ENCODE measurements at regions not wholly inside any gene's neighbourhood (a gene's known extent, or its start where the extent isn't known, plus 50 kb on each side); places are given as distances from the start of the nearest gene placed in this dataset.

- H3K4me2 ChIP-seq (ENCODE audit: low read length), result no peak overlapping the region
- peaks cover 0 to 7% of the 10 kb centered on the region in 2 experiments; a peak in 2 of 4 replicates for H3K4me1 ChIP-seq (ENCODE audit: control insufficient read depth in 1 of 2, insufficient read depth in 2 of 2, low read length in 2 of 2)
- no peak overlapping the region for H3K9ac ChIP-seq (ENCODE audit: low read length)
- H3K4me3 ChIP-seq (replicated peaks in 1 of 2; ENCODE audit: low read depth in 1 of 2, low read length in 2 of 2), result no peak overlapping the region
- ATAC-seq (no peak), DNase-seq (ENCODE audit: low read depth, low spot score) (no peak)
- BruUV-seq (replicated peaks), result no TSS peak
- ChIA-PET CTCF (no interaction called here), POLR2A (no interaction called here), RAD21 (ENCODE audit: low non-redundant PET in 1 of 2, low total read pairs in 2 of 2, uncharacterized antibody in 2 of 2, unreplicated experiment in 2 of 2) (no interaction called here)
- intact Hi-C loops (cut with micrococcal nuclease), result no loop called here
- no peaks in the 10 kb centered on the region for H4K20me1 ChIP-seq (ENCODE audit: insufficient read depth)
- no peak overlapping the region for H2AFZ ChIP-seq (ENCODE audit: low read depth, low read length, poor library complexity, severe bottlenecking)
- no peaks in the 10 kb centered on the region for H3K27me3 ChIP-seq (ENCODE audit: insufficient read depth, low read length)
- H3K27ac ChIP-seq (ENCODE audit: low read depth, low read length), result no peak overlapping the region
- no peaks in the 10 kb centered on the region for H3K9me3 ChIP-seq (ENCODE audit: control insufficient read depth in 1 of 2, insufficient read depth in 1 of 2, low read depth in 1 of 2, low read length in 2 of 2)
- TF ChIP-seq EGR1 (IDR thresholded peaks at IDR 0.05; ENCODE audit: low read depth) (no peak), CEBPB (IDR thresholded peaks at IDR 0.05; ENCODE audit: low read depth) (no peak)
- H3K79me2 ChIP-seq (ENCODE audit: insufficient read depth, low read length), result no peaks in the 10 kb centered on the region
- no peaks in the 10 kb centered on the region for H3K36me3 ChIP-seq (ENCODE audit: control insufficient read depth in 1 of 2, insufficient read depth in 2 of 2, low read length in 2 of 2)
- H3K9me2 ChIP-seq (ENCODE audit: insufficient read depth), result no peaks in the 10 kb centered on the region
Measured at GRCh38 chr14:76699939-76700590, 61.2 kb upstream of the VASH1 start.

DNA sequence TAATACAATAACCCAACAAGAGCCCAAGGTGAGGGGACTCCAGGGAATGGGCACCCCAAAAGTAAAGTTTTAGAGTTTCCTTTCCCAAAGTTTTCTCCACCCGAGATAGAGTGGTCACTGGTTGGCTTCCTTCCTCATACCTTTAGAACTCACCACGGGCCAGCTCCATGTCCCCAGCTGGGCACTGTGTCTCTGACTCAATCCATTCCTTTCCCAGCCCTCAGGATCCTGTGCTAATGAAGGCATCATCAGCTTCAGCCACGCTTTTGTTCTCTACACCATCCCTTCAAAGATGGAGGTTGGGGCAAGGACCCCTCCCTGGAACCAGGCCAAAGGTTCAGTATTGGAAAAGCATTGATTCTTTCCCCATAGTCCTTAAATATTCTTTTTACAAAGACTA lies 59.8 kb upstream of the VASH1 start:
- no TSS peak for BruUV-seq (replicated peaks)
- intact Hi-C loops (cut with micrococcal nuclease), result no loop called here

More for the DNA sequence above, 59.8 kb upstream of the VASH1 start:
- H3K79me2 ChIP-seq (ENCODE audit: insufficient read depth, low read length), result no peaks in the 10 kb centered on the region
- H3K27ac ChIP-seq (ENCODE audit: low read depth, low read length), result no peak overlapping the region
- H3K27me3 ChIP-seq (ENCODE audit: insufficient read depth, low read length), result no peaks in the 10 kb centered on the region
- H3K9me3 ChIP-seq (ENCODE audit: control insufficient read depth in 1 of 2, insufficient read depth in 1 of 2, low read depth in 1 of 2, low read length in 2 of 2), result no peaks in the 10 kb centered on the region
- ATAC-seq (no peak), DNase-seq (ENCODE audit: low read depth, low spot score) (no peak)
- no peak overlapping the region for H3K9ac ChIP-seq (ENCODE audit: low read length)
- ChIA-PET POLR2A (no interaction called here), RAD21 (ENCODE audit: low non-redundant PET in 1 of 2, low total read pairs in 2 of 2, uncharacterized antibody in 2 of 2, unreplicated experiment in 2 of 2) (no interaction called here), CTCF (interaction anchor here (1.4 kb wide), 1 partner anchor 9 kb away, joined by 9 read pairs; no protein-coding TSS in a partner anchor)
- H3K36me3 ChIP-seq (ENCODE audit: control insufficient read depth in 1 of 2, insufficient read depth in 2 of 2, low read length in 2 of 2), result no peaks in the 10 kb centered on the region
- H3K4me1 ChIP-seq (ENCODE audit: control insufficient read depth in 1 of 2, insufficient read depth in 2 of 2, low read length in 2 of 2), result peaks cover 0 to 7% of the 10 kb centered on the region in 2 experiments; a peak in 2 of 4 replicates
- TF ChIP-seq, protein P1, sequence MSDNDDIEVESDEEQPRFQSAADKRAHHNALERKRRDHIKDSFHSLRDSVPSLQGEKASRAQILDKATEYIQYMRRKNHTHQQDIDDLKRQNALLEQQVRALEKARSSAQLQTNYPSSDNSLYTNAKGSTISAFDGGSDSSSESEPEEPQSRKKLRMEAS (IDR thresholded peaks at IDR 0.05), result no peak
- TF ChIP-seq ZFX (IDR thresholded peaks at IDR 0.05) (no peak), YY1 (IDR thresholded peaks at IDR 0.05; ENCODE audit: extremely low read depth, insufficient replicate concordance, low read depth, low read length) (no peak), POLR2AphosphoS5 (IDR thresholded peaks at IDR 0.05; ENCODE audit: low read depth, low read length) (no peak), JUND (IDR thresholded peaks at IDR 0.05) (no peak), SP1 (IDR thresholded peaks at IDR 0.05; ENCODE audit: low read depth) (no peak), CTCF (IDR thresholded peaks at IDR 0.05 in 2 of 3, conservative IDR thresholded peaks at IDR 0.05 in 1 of 3; ENCODE audit: borderline replicate concordance in 1 of 3, insufficient read depth in 1 of 3, low read depth in 2 of 3, low read length in 2 of 3) (no peak), EZH2 (IDR thresholded peaks at IDR 0.05) (no peak), POLR2A (IDR thresholded peaks at IDR 0.05; ENCODE audit: borderline replicate concordance, extremely low read depth, insufficient read depth, insufficient read length) (no peak), ZBTB33 (IDR thresholded peaks at IDR 0.05; ENCODE audit: extremely low read depth, insufficient replicate concordance, low read length) (no peak), SIN3A (IDR thresholded peaks at IDR 0.05; ENCODE audit: low read depth) (no peak), SRF (IDR thresholded peaks at IDR 0.05; ENCODE audit: low read depth) (no peak)
- TF ChIP-seq, protein P2, sequence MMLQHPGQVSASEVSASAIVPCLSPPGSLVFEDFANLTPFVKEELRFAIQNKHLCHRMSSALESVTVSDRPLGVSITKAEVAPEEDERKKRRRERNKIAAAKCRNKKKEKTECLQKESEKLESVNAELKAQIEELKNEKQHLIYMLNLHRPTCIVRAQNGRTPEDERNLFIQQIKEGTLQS (IDR thresholded peaks at IDR 0.05), result no peak
- no peak overlapping the region for H2AFZ ChIP-seq (ENCODE audit: low read depth, low read length, poor library complexity, severe bottlenecking)
- no peak overlapping the region for H3K4me3 ChIP-seq (replicated peaks in 1 of 2; ENCODE audit: low read depth in 1 of 2, low read length in 2 of 2)
- no peaks in the 10 kb centered on the region for H4K20me1 ChIP-seq (ENCODE audit: insufficient read depth)
- no peaks in the 10 kb centered on the region for H3K9me2 ChIP-seq (ENCODE audit: insufficient read depth)
- no peak overlapping the region; the same call in 1 of the 2 replicates for H3K4me2 ChIP-seq (ENCODE audit: low read length)
